Adrenal gland (tissue), 9 donors: ENCODE measurements at regions not wholly inside any gene's neighbourhood (a gene's known extent, or its start where the extent isn't known, plus 50 kb on each side); places are given as distances from the start of the nearest gene placed in this dataset.

Experiments used
- DNase-seq, 7 donors: peaks; one replicate each; pipeline ENCODE4 v3.0.0-alpha.2; 2019 to 2020
- H3K27ac ChIP-seq, 5 donors: fragments of 200-600 bp; sonication (generic) in 4 of 5; 1 replicate in 3 of 5; 2 replicates in 2 of 5; pipeline versions ENCODE4 v1.5.1 to v1.8.0; 2016 to 2020; ENCODE audit warnings: mild to moderate bottlenecking in 1 of 5
- H3K27me3 ChIP-seq: fragments of 200-600 bp; 2 replicates; pipeline ENCODE4 v1.8.0; 2021
- H3K36me3 ChIP-seq, 2 donors: fragments of 200-600 bp; replicated peaks in 1 of 2; 1 replicate in 1 of 2; 2 replicates in 1 of 2; pipeline versions ENCODE4 v1.5.1 to v1.8.0; 2018 to 2022
- H3K4me1 ChIP-seq, 2 donors: fragments of 200-600 bp; replicated peaks in 1 of 2; 1 replicate in 1 of 2; 2 replicates in 1 of 2; pipeline versions ENCODE4 v1.5.1 to v1.8.0; 2018 to 2021
- H3K4me3 ChIP-seq, 4 donors: fragments of 200-600 bp; sonication (generic) in 3 of 4; one replicate each; pipeline ENCODE4 v1.5.1; 2016 to 2018
- H3K9me3 ChIP-seq, 3 donors: fragments of 200-600 bp; sonication (generic) in 1 of 3; replicated peaks in 1 of 3; 1 replicate in 2 of 3; 2 replicates in 1 of 3; pipeline versions ENCODE4 v1.5.1 to v1.8.0; 2016 to 2021
- POLR2A ChIP-seq, 2 donors: fragments of 450-650 bp; IDR thresholded peaks; one replicate each; pipeline ENCODE4 v1.6.1; 2017; ENCODE audit warnings: antibody characterized with exemption in 2 of 2, mild to moderate bottlenecking in 2 of 2, moderate library complexity in 1 of 2
- WGBS, 4 donors: extraction: QIAGEN DNeasy Blood & Tissue Kit in 2 of 4; methylation state at CpG; one replicate each; pipeline versions ENCODE4 v1.1.5 to v1.1.7; 2013 to 2017; 5-methylcytosine and 5-hydroxymethylcytosine counted together
- intact Hi-C, 2 donors: fragments of 100-400 bp; cut with DNase I; formaldehyde crosslinking; loops; one replicate each; pipeline versions ENCODE4 v1.14.1 to v1.15.0; 2022 to 2023
- TF ChIP-seq, protein P1 (sequence below), 6 experiments: fragments of 450-650 bp in 4 of 6; fragments of 200-600 bp in 2 of 6; sonication (generic) in 1 of 6; IDR thresholded peaks; 1 replicate in 5 of 6; 2 replicates in 1 of 6; pipeline versions ENCODE4 v1.5.1 to v1.8.0; 2016 to 2021; ENCODE audit warnings: antibody characterized with exemption in 6 of 6, mild to moderate bottlenecking in 2 of 6, moderate library complexity in 1 of 6
- donor health status: healthy with polysubstance abuse.
- donor health status: Bipolar disorder and iron deficiency.
- donor health status: DM: yes; HTN: yes; CAD: no.
- donor health status: DM: no; HTN: no; CAD: no.
- donor health status: DM: no; HTN: no; CAD: no.

DNA sequence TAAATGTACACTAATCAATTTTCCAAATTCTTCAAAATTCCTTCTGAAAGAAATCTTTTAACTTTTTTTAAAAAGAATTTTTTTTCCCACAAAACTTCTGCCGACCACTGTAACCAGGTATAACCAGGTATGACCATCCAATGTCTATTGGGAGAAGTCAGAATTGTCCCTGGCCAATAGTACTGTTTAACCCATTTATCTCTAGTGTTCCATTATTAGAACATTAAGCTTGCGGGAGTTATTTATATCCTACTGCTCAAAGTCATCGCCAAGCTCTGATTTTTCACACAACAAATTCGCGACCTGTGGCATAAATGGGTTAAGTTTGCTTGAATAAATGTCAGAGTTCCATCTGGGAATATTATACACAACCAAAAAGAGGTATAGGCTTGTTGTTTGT, 343.2 kb downstream of the ANXA1 start:
- Histone ChIP-seq H3K4me3 (no peak overlapping the region), H3K27me3 (no peaks in the 10 kb centered on the region), H3K36me3 (no peaks in the 10 kb centered on the region), H3K27ac (no peak overlapping the region), H3K9me3 (peaks cover 0 to 9% (median 0%) of the 10 kb centered on the region in 3 donors), H3K4me1 (no peaks in the 10 kb centered on the region)
- TF ChIP-seq POLR2A (IDR thresholded peaks at IDR 0.05) = no peak
- TF ChIP-seq, protein P1, sequence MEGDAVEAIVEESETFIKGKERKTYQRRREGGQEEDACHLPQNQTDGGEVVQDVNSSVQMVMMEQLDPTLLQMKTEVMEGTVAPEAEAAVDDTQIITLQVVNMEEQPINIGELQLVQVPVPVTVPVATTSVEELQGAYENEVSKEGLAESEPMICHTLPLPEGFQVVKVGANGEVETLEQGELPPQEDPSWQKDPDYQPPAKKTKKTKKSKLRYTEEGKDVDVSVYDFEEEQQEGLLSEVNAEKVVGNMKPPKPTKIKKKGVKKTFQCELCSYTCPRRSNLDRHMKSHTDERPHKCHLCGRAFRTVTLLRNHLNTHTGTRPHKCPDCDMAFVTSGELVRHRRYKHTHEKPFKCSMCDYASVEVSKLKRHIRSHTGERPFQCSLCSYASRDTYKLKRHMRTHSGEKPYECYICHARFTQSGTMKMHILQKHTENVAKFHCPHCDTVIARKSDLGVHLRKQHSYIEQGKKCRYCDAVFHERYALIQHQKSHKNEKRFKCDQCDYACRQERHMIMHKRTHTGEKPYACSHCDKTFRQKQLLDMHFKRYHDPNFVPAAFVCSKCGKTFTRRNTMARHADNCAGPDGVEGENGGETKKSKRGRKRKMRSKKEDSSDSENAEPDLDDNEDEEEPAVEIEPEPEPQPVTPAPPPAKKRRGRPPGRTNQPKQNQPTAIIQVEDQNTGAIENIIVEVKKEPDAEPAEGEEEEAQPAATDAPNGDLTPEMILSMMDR (IDR thresholded peaks at IDR 0.05) = no peak
- no peak for DNase-seq
- intact Hi-C loops = no loop called here
- WGBS, 4 donors = 73 to 90% (median 79%) methylated on average over 5 of the region's 5 CpGs

DNA sequence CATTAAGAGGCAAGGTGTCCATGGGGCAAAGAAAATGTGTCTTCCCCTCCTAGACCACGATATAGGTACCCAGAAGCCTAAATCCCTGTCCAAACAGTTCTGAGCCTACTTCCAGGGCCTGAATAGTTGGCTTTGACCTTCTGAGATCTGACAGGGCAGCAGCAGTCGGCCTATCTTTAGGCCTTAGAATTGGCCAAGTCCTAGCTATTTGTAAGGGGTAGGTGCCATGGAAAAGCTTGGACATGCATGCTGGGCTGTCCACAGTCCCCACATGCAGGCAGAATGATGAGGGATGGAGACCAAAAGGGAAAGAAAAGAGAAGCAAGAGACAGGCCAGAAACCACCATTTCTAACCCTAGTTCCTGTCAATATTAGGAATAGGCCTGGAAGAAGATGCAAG, 346.1 kb downstream of the ANXA1 start:
- intact Hi-C loops = no loop called here
- Histone ChIP-seq H3K4me1 (no peaks in the 10 kb centered on the region), H3K9me3 (peaks cover 0 to 5% (median 0%) of the 10 kb centered on the region in 3 donors), H3K27ac (no peak overlapping the region), H3K27me3 (no peaks in the 10 kb centered on the region), H3K36me3 (no peaks in the 10 kb centered on the region), H3K4me3 (no peak overlapping the region)
- DNase-seq = no peak
- no peak for TF ChIP-seq POLR2A (IDR thresholded peaks at IDR 0.05)
- TF ChIP-seq, protein P1 (IDR thresholded peaks at IDR 0.05) = no peak
- WGBS, 4 donors = 58 to 70% (median 65%) methylated on average over 2 of the region's 2 CpGs

DNA sequence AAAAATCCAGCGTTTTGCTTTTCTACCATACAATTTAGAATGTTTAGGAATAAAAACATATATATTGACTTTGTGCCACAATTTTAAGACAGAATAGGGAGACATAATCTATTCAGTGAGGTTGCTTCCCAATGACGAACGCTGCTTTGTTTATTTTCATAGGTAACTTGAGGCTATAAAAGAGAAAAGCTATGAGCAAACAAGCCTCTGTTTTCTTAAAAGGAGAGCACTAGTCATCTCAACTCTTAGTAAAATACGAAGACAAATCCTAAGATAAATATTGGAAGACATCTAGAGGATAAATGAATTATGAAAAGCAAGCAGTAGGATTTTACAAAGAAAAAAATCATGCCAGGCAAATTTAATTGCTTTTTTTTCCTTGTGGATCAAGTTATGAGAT, 363.6 kb downstream of the ANXA1 start:
- H3K9me3 ChIP-seq = no peaks in the 10 kb centered on the region
- TF ChIP-seq POLR2A (IDR thresholded peaks at IDR 0.05) = no peak
- TF ChIP-seq, protein P1 (IDR thresholded peaks at IDR 0.05) = no peak
- H3K36me3 ChIP-seq = no peaks in the 10 kb centered on the region
- WGBS, 4 donors = 39 to 48% (median 44%) methylated on average over 4 of the region's 4 CpGs
- intact Hi-C loops = no loop called here
- DNase-seq = no peak
- H3K4me3 ChIP-seq = no peak overlapping the region
- H3K27me3 ChIP-seq = no peaks in the 10 kb centered on the region
- H3K27ac ChIP-seq = no peak overlapping the region
- no peaks in the 10 kb centered on the region for H3K4me1 ChIP-seq

DNA sequence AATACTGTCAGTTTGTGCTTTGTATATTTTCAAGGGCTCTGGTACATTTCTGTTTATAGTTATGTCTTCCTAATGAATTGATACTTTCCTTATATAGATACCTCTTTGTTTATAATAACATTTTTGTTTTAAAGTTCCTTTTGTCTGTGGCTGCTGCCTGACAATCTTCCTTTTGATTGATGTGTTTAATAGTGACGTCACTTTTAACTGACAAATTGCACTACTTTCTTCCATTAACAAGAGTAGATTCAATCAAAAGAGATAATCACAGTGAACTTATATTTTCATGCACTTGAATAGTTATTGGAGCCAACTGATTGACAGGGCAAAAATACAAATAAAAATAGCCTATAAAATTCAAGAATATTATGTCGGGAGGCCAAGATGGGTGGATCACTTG, 371.7 kb downstream of the ANXA1 start:
- no peak overlapping the region for H3K4me3 ChIP-seq
- H3K36me3 ChIP-seq = no peaks in the 10 kb centered on the region
- H3K27ac ChIP-seq = no peak overlapping the region
- no peaks in the 10 kb centered on the region for H3K4me1 ChIP-seq
- 63 to 75% (median 70%) methylated on average over 2 of the region's 2 CpGs for WGBS, 4 donors
- intact Hi-C loops = no loop called here
- TF ChIP-seq POLR2A (IDR thresholded peaks at IDR 0.05) = no peak
- TF ChIP-seq, protein P1 (IDR thresholded peaks at IDR 0.05) = no peak
- DNase-seq = no peak
- no peaks in the 10 kb centered on the region for H3K9me3 ChIP-seq
- H3K27me3 ChIP-seq = no peaks in the 10 kb centered on the region
